Esophagus (tissue), 2 donors: ENCODE measurements at regions not wholly inside any gene's neighbourhood (a gene's known extent, or its start where the extent isn't known, plus 50 kb on each side); places are given as distances from the start of the nearest gene placed in this dataset.

Experiments used
- H3K27ac ChIP-seq, 2 donors: one replicate each; pipeline ENCODE4 v1.5.1; 2013; ENCODE audit warnings: low read depth in 2 of 2, mild to moderate bottlenecking in 2 of 2, inconsistent platforms in 1 of 2, low read length in 1 of 2, moderate library complexity in 1 of 2
- H3K27me3 ChIP-seq, 2 donors: one replicate each; pipeline ENCODE4 v1.6.1; 2013; ENCODE audit warnings: low read length in 2 of 2, control low read depth in 1 of 2, mild to moderate bottlenecking in 1 of 2; ENCODE audit not compliant: insufficient read depth in 2 of 2, control insufficient read depth in 1 of 2
- H3K36me3 ChIP-seq, 2 donors: one replicate each; pipeline ENCODE4 v1.6.1; 2013; ENCODE audit warnings: low read length in 1 of 2; ENCODE audit not compliant: control insufficient read depth in 2 of 2, insufficient read depth in 2 of 2
- H3K4me1 ChIP-seq, 2 donors: one replicate each; pipeline ENCODE4 v1.6.1; 2013; ENCODE audit warnings: low read length in 1 of 2; ENCODE audit not compliant: control insufficient read depth in 2 of 2, insufficient read depth in 2 of 2
- H3K4me3 ChIP-seq, 2 donors: one replicate each; pipeline ENCODE4 v1.5.1; 2013; ENCODE audit warnings: low read length in 2 of 2, mild to moderate bottlenecking in 2 of 2, low read depth in 1 of 2, moderate library complexity in 1 of 2
- H3K9me3 ChIP-seq, 2 donors: one replicate each; pipeline ENCODE4 v1.6.1; 2013; ENCODE audit warnings: mild to moderate bottlenecking in 2 of 2, low read depth in 1 of 2, low read length in 1 of 2, moderate library complexity in 1 of 2; ENCODE audit not compliant: control insufficient read depth in 2 of 2, insufficient read depth in 1 of 2
- whole genome bisulfite sequencing, 2 donors: extraction: QIAGEN DNeasy Blood & Tissue Kit; methylation state at CpG; one replicate each; pipeline ENCODE4 v1.1.7; 2013; 5-methylcytosine and 5-hydroxymethylcytosine counted together
- donor health status: healthy with polysubstance abuse.
- donor health status: Bipolar disorder and iron deficiency.

- 41 to 45% methylated on average over 7 of the region's 7 CpGs for whole genome bisulfite sequencing, 2 donors
- no peak overlapping the region for H3K27ac ChIP-seq
- H3K4me1 ChIP-seq, result no peaks in the 10 kb centered on the region
- H3K9me3 ChIP-seq, result no peaks in the 10 kb centered on the region
- no peak overlapping the region for H3K4me3 ChIP-seq
- no peaks in the 10 kb centered on the region for H3K36me3 ChIP-seq
- H3K27me3 ChIP-seq, result no peaks in the 10 kb centered on the region
These were observed 342.2 kb upstream of the DYNLRB2 start for GRCh38 chr16:80198311-80199299.

DNA sequence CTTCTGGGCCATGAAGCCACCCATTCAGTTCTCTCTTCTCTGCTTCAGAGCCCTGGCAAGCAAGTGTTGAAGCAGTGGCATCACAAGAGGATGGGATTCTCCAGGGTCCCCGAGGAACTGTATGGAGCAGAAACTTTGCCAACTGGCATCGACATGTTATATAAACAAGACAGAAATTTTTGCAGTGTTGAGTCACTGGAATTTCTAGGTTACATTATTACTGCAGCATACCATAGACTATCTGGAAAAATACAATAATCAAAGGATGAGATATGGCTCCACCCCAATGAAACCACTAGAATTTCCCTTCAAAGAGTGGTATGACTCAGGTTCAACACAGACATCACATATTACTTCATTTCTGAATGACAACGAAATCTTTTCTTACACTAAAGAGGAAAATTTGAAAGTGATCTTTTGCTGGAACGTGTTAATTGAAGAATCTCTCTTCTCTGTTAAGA lies 343.0 kb upstream of the DYNLRB2 start:
- 18 to 35% methylated on average over 4 of the region's 4 CpGs for WGBS, 2 donors
- H3K4me1 ChIP-seq, result no peaks in the 10 kb centered on the region
- no peaks in the 10 kb centered on the region for H3K27me3 ChIP-seq
- H3K27ac ChIP-seq, result no peak overlapping the region
- H3K9me3 ChIP-seq, result no peaks in the 10 kb centered on the region
- no peak overlapping the region for H3K4me3 ChIP-seq
- H3K36me3 ChIP-seq, result no peaks in the 10 kb centered on the region

- 71 to 87% methylated on average over 3 of the region's 3 CpGs for WGBS, 2 donors
- Histone ChIP-seq H3K4me3 (no peak overlapping the region), H3K27me3 (peaks cover 0 to 3% of the 10 kb centered on the region in 2 donors), H3K36me3 (no peaks in the 10 kb centered on the region), H3K9me3 (no peaks in the 10 kb centered on the region), H3K4me1 (no peaks in the 10 kb centered on the region), H3K27ac (no peak overlapping the region)
These were observed 348.9 kb upstream of the DYNLRB2 start for GRCh38 chr16:80191928-80192327.

DNA sequence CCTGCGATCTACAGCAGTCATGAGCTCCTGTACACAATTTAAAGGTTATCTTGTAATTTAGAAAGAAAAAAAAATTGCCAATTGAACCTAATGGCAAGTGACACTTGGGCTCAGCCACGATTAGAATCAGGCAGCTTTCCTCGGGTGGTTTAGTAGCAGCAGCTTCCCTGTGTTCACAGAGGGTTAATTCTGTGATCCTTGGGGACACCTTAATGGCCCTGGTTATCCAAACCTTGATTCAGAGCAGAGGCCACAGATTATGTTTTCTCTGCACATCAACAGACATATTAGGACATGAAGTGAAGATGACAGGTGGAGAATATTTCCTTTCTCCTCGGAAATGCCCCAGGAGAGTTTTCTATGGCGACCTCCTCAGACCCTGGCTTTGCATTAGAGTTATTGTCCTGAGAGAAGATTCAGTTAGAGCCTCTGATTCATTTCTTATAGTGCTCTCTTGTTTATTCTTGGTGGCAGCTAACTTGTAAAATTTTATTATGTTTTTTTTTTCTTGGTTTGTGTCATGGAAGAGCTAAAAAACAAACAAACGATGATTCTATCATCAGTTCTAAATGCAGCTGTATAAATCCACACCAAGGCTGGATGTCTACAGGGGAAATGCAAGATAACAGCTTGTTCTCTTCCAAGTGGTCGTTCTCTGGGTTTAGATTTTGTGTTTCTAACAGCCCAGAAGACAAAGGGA lies 351.2 kb upstream of the DYNLRB2 start:
- no peaks in the 10 kb centered on the region for H3K36me3 ChIP-seq
- no peak overlapping the region for H3K27ac ChIP-seq
- WGBS, 2 donors, result 75 to 76% methylated on average over 7 of the region's 7 CpGs
- H3K4me1 ChIP-seq, result no peaks in the 10 kb centered on the region
- H3K9me3 ChIP-seq, result no peaks in the 10 kb centered on the region
- H3K4me3 ChIP-seq, result no peak overlapping the region
- H3K27me3 ChIP-seq, result peaks cover 0 to 3% of the 10 kb centered on the region in 2 donors

DNA sequence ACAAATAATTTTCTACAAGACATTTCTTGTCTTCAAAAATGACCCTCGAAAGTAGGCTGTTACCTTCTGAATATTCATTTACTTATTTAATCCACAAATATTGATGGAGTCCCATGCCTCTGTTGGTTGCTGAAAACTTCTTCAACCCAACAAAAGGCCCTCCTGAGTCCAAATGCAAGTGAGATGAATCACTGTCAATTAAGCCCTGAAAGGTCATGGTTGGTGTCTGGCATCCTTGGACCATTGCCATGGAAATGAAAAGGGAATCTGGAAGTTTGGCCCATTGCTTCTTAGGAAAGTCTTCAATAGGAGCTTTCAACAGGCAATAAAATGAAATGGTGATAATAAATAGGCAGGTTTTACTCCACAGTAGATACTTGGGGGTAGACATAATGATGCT lies 364.7 kb upstream of the DYNLRB2 start:
- Histone ChIP-seq H3K36me3 (no peaks in the 10 kb centered on the region), H3K27ac (no peak overlapping the region), H3K27me3 (no peaks in the 10 kb centered on the region), H3K4me1 (no peaks in the 10 kb centered on the region), H3K4me3 (no peak overlapping the region), H3K9me3 (peaks cover 0 to under 1% of the 10 kb centered on the region in 2 donors)
- 81 to 85% methylated on average over 1 of the region's 1 CpG for WGBS, 2 donors

DNA sequence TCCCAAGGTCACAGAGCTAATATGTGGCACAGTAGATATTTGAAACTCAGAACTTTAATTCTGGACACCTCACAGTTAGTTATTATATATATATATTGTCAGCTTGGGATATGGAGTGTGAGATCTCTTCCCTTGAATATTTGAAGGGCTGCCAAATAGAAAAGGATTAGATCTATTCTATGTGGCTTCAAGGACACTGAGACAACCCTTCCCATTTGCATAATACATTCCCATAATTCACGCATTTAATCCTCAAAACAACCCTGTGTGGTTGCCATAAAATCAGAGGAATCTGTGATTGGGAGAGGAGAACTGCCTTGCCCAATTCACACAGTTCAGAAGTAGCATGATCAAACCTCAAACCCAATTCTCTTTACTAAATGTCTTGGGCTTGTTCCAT lies 365.8 kb upstream of the DYNLRB2 start:
- no peaks in the 10 kb centered on the region for H3K27me3 ChIP-seq
- WGBS, 2 donors, result 72 to 78% methylated on average over 1 of the region's 1 CpG
- H3K9me3 ChIP-seq, result peaks cover 0 to 2% of the 10 kb centered on the region in 2 donors
- H3K36me3 ChIP-seq, result no peaks in the 10 kb centered on the region
- H3K27ac ChIP-seq, result no peak overlapping the region
- H3K4me3 ChIP-seq, result no peak overlapping the region
- no peaks in the 10 kb centered on the region for H3K4me1 ChIP-seq

DNA sequence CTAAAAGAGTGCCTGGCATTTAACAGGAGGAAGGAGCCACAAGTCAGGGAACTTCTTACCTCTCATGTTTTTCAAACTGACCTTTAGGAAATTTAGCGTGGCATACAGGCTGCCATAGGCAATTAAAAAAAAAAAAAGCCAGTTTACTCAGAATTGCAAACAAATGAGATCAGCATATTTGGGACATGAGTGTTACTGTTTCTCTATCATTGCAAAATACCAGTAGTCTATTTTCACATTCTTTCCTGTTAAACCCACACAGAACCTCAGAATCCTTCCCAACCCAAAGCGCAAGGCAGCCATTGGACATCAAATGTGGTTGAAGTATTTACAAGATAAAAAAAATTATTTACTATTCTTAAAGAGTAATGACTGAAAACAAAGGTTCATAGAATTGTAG lies 366.4 kb upstream of the DYNLRB2 start:
- H3K27me3 ChIP-seq, result no peaks in the 10 kb centered on the region
- peaks cover 0 to 2% of the 10 kb centered on the region in 2 donors for H3K9me3 ChIP-seq
- no peaks in the 10 kb centered on the region for H3K4me1 ChIP-seq
- no peaks in the 10 kb centered on the region for H3K36me3 ChIP-seq
- no peak overlapping the region for H3K27ac ChIP-seq
- 61 to 68% methylated on average over 2 of the region's 2 CpGs for WGBS, 2 donors
- H3K4me3 ChIP-seq, result no peak overlapping the region

DNA sequence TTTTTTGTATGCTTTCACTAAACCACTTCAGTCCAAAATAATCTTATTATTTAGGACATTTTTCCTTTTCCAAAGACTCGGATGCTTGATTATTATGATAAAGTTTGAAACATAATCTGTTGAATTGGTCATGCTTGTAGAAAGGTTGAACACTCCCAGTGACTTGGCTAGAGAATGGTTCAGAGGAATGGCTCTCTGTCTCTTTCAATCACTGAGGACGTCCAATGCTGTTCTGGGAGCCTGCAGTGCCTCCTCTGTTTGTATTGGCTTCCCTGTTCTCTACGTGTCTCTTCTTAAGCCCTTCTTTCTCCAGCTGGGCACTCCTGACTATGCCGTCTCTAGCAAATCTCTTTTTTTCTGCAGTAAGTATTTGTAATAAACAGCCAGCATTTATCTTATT lies 369.0 kb upstream of the DYNLRB2 start:
- H3K27ac ChIP-seq, result no peak overlapping the region
- H3K4me1 ChIP-seq, result no peaks in the 10 kb centered on the region
- 63 to 64% methylated on average over 4 of the region's 4 CpGs for WGBS, 2 donors
- no peaks in the 10 kb centered on the region for H3K27me3 ChIP-seq
- no peak overlapping the region for H3K4me3 ChIP-seq
- peaks cover 0 to 2% of the 10 kb centered on the region in 2 donors for H3K9me3 ChIP-seq
- H3K36me3 ChIP-seq, result no peaks in the 10 kb centered on the region

GRCh38 chr16:80171199-80171598 lies 369.6 kb upstream of the DYNLRB2 start:
- H3K36me3 ChIP-seq, result no peaks in the 10 kb centered on the region
- H3K4me1 ChIP-seq, result no peaks in the 10 kb centered on the region
- H3K27ac ChIP-seq, result no peak overlapping the region
- WGBS, 2 donors, result 83 to 99% methylated on average over 4 of the region's 4 CpGs
- peaks cover 0 to 3% of the 10 kb centered on the region in 2 donors for H3K9me3 ChIP-seq
- H3K4me3 ChIP-seq, result no peak overlapping the region
- H3K27me3 ChIP-seq, result no peaks in the 10 kb centered on the region
